ENCODE measurements at regions not wholly inside any gene's neighbourhood (a gene's known extent, or its start where the extent isn't known, plus 50 kb on each side); places are given as distances from the start of the nearest gene placed in this dataset.

DNA sequence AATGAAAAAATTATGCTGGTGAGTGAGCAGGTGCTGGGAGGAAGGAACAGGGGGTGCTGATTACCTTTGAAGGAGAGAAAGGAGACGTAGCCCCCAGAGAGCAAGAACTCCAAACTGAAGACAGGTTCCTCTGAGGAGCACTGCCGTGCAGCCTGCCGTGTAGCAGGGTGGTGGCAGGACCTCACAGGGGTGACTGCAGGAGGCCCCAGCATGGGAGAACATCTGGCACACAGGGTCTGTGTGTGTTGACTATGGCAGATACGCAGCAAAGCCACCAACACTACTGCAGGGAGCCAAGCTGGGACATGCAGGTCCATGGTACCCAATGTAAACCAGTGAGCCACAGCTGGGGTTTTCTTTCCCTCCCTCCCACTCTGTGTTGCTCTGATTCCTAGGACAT, 192.1 kb upstream of the PDE1C start:
- no peak for DNase-seq

DNA sequence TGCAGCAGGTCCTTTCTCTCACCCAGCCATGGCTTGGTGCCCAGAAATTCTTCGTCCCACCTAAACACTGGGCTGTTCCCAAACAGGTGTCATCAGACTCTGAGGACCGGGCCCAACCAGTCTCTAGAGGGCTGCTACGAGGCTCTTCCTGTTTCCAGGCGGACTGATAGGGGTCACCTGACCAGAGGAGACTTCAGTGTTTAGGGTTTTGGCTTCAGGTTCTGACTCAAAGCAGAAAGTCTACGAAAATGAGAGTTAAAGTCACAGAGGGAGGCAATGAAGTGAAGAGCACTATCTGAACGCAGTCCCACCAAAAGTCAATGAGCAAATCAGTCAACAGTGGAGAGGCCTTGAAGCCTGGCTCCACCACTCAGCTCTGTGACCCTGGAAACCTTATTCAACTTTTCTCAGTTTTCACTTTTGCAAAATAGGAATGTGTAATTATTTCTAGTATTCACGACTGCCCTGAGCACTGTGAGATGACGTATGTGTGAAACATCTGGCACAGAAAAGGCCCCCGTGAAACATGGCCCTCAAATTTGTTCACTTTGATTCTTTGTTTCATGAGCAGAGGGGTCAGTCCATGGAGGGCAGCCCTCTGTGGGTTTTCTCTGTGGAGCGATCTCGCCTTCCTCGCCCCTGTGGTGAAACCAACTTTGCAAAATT, 189.9 kb upstream of the PDE1C start:
- DNase-seq, result no peak

DNA sequence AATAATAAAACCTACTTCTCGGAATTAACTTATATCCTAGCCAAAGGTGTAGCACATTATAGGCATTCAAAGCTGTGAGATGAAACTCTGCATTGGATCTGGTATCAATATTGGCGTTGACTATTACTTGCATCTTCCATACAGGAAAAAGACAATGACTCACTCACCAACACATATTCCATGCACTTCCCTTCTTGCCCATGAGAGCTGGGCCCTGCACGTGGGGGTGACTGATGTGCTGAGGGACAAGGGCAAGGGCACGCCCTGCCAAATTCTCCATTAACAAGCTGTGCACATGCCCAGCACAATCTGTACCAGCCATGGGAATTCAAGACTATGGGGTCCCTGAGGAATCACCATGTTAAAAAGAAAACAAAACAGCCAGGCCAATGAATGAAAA, 188.1 kb upstream of the PDE1C start:
- DNase-seq, result no peak

DNA sequence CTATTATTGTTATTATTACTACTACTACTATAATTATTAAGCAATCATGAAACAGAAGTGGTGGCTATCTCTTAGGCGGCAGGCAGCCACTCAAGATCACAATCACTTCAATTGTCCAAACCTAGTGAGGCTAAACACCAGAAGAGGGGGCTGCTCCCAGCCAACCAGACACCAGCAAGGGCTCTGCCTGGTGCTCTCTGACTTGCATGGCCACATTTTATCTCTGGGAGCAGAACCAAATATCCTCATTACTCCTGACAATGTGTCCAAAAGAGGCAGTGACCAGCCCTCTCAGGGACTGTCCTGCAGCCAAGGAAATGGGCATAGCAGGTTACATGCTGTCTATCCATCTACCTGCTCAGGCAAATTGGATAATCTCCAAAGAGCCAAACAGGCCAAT, 187.4 kb upstream of the PDE1C start:
- no peak for DNase-seq

DNA sequence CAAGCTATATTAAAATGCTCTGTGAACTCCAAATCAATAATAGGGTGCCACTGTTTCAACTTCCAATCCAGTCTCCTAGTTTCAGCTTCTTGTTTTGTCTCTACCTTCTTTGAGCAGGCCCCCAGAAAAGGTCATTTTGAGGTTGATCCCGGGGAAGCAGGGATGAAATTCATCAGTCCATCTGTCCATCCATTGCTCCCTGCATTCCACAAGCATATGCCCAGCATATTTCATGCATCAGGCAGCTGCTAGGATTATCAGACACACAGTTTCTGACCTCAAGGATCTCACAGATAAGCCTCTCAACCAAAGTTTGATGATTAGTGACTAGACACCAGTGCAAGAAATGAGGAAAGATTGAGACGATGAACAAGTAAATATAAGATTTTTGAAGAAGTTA, 186.6 kb upstream of the PDE1C start:
- DNase-seq, result no peak

DNA sequence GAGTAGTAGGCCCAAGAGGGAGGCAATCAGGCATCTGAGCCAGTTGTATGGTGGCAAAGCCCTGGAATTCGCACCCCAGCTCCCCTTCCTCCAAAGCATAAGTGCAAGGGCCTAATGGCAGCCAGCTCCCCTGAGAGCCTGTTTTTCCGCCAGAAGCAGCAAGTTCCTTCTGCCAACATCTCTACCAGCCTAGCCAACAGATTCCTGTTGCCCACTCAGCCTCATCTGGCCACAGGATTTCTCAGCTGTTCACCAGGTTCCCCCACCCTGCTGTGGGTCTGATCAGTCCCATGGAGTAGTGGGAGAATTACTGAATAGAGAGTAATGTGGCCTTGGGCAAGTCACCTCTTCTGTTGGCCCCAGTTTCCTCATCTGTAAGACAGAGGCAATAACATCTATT, 186.2 kb upstream of the PDE1C start:
- no peak for DNase-seq

DNA sequence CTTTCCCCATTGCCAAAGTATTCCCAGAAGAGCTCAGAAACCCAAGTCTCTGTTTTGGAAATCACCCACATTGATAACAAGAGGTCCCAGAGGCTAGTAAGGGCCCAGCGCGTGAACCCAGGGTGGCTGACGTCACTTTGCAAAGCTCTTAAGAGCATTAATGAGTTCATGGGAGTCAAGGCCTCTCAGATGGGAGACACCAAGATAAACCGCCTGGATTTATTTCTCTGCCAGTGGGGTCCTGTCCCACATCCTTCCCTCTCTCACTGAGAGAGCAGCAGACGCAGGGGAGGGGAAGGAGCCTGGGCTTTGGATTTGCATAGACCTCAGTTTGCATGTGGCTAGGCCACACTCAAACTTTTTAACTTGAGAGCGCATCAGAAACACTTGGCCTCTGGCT, 184.8 kb upstream of the PDE1C start:
- no peak for DNase-seq

DNA sequence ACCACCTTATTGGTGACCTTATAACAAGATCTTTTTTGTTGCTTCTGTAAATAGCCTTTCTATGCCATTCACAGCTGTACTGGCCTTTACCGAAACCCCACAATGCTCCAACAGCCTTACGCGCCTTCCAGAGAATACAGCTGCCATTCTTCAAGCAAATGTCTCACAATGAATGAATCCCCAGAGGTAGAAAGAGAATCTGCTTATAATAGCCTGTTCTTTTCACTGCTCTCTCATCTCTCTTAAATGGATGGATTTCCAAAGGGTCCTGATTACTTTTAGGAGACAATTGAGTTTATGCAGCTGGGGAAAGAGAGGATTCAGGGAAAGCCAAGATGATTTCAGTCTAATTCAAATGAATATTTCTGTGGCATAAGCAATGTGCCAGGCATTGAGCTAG, 183.1 kb upstream of the PDE1C start:
- DNase-seq, result no peak

DNA sequence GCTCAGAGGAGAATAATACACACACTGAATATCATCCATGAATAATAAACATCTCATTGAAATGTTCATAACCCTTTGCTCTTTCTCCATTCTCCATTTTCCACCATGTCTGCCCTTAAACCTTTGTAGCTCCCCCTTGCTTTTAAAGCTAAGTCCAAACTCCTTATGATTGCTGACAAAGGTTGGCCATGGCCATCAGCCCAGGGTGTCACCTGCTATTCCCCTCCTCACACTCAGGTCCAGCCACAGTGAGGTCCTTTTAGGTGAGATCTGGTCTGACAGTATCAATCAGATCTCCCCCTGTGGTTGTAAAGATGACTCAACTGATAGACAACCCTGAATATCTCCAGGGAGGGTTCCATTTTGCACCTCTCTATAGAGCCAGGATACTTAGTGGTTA, 181.5 kb upstream of the PDE1C start:
- no peak for DNase-seq

DNA sequence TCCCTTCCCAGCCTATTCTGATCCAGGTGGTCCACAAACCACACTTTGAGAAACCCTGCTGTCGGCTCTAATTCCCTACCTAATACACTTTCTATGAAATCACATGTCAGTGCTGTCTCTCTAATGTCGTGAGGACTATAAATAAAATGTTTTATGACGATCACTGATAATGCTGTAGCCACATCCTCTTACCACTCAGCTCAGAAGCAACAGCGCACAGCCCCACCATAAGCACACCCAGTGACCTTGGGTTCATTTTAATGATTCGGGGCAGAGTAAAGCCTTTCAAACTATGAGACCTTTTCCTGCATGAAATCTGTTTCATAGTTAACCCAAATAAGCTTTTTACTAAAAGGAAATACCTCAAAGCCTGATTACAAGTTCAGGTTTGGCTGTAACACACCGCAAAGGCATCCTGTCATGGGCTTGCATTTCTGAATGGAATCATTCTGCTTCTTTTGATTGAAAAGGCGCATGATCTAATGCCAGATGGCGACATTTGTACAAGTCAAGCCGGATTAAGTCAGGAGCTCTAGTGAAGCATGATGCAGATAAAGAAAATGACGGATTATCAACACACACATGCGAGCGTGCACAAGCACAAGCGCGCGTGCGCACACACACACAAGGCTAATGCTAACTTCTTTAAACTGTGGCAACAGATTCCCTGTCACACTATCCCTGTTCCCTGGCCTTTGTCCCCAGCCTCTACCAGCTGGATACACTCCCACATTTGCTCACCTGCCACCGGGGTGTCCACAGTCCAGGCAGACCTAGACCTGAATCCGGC, 180.5 kb upstream of the PDE1C start:
- DNase-seq, result no peak

DNA sequence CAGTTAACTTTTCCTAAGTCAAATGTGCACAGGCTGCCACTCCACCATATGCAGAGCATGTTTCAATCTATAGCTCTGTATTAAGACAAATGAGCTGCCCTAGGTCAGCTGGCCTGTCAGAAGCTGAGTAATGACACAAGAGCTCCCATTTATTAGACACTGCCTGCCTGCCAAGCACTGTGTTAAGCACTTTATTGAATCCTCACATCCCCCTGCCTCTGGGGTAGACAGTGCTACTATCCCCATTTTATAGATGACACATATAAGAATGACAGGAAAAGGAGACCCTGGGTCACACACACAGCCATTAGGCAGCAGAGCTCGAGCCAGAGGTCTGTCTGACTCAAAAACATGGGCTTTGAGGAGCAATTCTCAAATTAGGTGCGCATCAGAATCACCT, 179.8 kb upstream of the PDE1C start:
- no peak for DNase-seq

DNA sequence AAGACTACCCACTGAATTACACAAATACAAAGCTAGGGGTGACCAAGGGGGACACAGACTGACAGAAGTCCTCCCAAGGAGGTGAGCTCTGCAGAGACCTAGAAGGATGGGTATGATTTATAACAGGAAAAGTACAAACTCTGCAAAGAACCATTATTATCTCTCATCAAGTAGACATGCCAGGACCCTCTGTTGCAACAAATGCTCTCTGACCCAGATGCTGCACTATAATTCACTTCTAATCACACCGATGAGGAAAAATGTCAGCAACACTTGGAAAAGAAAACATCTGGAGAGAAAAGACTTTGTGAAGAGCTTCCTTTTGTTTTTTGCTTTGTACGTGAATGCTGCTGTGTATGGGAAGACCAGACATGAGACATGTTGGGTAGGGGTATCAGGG, 178.3 kb upstream of the PDE1C start:
- DNase-seq, result no peak

DNA sequence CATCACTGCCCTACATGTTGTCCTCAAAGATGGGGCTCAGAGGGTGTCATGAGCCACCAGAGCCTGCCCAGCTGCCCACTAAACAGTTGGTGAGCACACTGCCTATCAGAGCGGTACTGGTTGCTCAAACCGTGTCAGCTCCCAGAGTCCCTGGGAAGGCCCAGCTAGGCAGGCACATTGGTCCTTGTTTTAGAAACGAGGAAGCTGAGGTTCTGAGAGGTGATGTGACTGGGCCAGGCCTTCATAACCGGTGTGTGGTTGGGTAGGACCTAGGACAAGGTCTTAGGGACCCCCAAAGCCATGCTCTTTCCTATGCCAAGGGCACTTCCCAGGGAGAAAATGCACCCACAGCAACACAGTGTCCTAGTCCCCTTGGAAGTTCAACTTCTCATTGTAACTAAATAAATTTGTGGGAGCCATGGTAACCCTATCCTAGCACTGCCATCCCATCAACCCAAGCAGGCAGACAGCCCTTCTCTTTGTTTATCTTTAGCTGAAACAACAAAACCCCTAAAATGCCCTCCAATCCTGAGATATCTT, 174.7 kb upstream of the PDE1C start:
- DNase-seq, result no peak

DNA sequence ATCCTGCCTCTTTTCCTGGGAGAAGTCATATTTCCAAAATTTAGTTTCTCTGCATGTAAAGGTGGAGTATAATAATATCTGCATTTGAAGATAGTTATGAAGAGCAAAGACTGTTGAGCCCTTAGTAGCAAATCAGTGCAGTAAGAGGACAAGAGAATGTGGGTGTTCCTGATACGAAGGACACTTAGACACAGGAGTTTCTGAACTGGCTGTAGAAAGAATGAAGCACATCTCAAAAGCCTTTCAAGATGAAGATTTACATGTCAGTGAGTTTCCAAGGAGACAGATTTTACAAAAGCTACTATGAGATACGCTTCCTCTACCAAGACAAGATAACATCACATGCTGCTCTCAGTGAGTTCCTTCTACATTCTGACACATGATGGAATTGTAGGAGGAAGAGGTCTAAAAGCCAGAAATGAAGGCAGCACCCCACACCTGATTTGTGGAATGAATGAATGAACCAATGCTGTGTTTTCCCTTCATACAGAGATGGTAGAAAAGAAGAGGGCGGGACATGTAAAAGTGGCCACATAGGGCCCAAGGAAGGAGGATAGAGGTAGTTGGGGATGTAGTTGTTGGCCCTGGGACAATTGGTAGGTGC, 173.6 kb upstream of the PDE1C start:
- DNase-seq, result no peak

DNA sequence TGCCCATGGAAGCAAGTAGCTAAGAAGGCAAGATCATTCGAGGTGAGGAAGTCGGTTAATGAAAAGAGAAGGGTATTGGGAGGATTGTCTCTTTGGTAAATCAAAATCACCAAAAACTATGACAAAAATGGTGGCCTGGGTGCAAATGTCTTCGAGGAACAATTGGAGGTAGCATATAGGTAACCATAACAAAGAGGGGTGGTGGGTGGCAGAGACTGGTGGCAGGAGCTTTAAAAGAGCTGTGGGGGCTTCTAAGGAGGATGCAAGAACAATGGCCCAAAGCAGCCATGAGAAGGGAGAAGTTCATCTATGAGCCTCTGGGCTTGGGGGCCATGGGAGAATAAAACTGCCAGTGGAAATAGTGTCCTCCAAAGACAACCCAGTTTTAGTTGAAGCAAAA, 172.2 kb upstream of the PDE1C start:
- DNase-seq, result no peak

DNA sequence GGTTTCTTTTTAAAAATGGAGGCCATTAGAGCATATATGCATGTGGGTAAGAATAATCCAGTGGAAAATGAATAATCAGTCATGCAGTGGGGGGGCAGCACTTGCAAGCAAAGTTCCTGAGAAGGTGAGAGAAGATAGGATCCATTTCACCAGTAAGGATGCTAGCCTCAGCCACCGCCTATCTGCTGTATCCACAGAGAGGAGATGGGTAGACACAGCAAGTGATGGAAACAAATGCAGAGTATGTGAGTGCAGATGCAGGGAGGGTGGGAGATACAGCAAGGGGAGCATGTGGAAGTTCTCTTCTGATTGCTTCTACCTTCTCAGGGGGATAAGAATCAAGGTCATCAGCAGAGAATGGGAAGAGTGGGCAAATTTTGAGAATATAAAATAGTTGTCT, 171.4 kb upstream of the PDE1C start:
- no peak for DNase-seq

DNA sequence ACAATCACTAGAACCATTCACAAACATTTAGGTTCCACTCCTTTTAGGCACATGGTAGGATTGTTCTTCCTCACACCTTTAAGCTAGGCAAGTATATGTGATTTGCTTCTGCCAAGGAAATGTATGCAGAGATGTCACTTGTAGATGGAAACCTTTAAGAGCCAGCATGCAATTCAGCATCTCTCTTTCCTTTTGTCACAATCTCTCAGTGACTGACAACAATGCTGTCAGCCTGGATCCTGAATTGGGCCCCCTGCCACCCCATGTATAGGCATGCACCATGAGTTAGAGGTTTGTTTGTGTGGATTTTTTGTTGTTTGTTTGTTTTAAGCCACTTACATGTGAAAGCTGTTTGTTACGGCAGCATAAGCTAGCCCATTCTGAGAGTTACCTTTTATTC, 169.6 kb upstream of the PDE1C start:
- no peak for DNase-seq

DNA sequence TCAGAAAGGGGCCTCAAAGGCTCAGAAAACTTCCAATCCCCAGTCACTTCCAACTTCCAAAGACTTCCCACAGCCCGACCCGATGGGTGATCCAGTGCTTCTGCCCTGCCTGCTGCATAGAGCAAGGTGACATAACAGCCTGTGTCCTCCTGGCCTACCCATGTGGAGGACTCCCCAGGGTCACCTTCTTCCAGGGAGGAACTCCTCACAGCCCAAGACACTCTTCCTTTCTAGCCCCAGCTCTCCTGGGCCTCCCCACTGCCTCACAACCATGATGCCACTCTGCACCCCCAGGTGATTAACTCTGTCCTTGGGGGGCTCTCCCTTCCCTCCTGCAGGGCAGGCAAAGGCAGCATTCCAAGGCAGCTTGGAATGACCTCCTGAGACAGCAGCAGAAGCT, 158.4 kb upstream of the PDE1C start:
- DNase-seq, result no peak

DNA sequence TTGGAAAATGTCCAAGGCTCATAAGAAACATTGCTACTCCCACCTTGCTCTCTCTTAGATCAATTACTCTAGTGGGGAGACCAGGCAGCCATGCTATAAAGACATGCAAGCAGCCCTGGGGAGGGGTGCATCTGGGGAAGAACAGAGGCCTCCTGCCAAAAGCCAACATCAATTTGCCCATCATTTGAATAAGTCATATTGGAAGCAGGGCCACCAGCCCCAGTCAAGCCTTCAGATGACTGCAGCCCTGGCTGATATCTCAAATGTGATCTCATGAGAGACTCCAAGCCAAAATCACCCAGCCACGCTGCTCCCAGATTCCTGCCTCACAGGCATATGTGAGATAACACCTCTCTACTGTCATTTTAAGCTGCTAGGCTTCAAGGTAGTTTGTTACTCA, 157.5 kb upstream of the PDE1C start:
- DNase-seq, result no peak

DNA sequence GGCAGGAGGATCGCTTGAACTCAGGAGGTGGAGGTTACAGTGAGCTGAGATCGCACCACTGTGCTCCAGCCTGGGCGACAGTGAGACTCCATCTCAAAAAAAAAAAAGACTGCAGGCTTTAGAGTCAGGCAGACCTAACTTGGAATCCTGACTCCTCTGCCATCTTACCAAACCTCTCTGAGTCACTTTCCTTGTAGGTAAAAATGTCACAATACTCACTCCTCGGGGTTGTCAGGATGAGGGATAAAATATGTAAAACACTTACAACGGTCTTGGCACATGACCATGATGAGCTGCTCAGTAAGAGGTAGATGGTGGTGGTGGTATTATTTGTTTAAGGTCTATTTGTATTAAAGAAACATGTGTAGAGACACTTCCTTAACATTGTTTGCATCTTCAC, 154.1 kb upstream of the PDE1C start:
- no peak for DNase-seq

DNA sequence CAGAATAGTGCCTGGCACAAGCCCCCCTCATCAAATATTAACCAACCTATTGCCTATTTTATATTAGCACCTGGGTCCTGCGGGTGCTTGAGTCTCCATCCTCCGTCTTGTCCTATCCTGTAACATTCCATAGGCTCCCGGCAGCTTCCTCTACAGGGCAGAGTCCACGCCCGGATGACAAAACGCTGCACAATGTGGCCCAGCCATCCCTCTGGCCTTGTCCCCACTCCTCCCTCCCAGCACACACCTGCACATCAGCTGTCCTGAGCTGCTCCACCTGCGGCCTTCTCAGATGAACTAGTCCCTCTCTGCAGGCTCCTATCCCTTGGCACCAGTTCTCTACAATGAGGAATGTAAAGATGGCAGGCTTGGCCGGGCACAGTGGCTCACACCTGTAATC, 153.5 kb upstream of the PDE1C start:
- no peak for DNase-seq

DNA sequence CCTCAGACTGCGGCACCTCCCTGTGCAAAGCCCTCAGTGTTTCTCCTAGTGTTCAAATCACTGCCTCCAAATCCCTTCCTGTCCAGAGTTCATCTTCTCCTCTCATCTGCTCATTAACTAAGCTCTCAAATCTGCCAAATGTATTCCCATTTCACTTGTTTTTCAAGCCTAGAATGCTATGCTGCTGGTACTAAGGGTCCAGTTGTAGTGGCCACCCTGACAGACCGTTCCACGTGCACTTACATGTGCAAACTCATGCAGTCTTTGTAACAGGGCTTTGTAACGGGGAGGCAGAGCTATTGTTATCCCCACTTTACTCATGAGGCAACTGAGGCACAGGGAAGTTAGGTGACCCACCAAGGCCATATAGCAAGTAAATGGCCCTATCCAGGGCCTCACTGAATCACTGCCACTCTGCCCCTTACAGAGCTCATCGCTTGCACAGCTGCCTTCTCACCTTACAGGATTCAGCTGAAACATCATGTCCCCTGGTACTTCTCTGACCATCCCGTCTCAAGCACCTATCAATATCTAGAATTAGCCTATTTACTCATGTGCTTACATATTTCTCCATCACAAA, 153.0 kb upstream of the PDE1C start:
- no peak for DNase-seq

DNA sequence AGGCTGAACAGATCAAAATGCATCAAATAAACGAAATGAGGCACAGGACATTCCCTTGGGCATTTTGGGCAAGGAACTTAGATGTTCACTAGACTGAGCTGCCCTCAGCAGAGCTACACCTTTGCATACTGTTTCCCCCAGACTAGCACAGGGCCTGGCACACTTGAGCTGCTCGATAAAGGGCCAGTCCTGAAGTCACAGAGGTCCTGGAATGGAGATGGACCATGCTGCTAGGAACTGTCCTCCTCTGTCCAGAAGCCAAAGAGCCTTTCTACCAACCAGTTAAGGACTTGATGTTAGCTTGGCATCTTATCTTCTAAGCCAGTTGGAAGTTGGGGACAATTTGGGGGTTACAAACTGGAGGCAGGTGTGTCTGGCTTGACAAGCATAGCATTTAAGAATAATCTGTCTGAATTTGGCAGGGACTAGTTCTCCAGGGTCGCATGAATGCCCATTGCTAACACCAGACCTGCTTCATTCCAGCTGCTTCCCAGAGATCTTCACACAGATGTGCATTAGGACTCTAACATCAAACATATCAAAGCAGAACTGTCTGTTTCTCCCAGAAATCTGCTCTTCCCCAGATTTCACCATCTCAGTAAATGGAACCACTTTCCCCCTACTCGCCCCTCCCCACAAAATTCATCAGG, 152.2 kb upstream of the PDE1C start:
- DNase-seq, result no peak
